T47D (cell line): ENCODE measurements at regions not wholly inside any gene's neighbourhood (a gene's known extent, or its start where the extent isn't known, plus 50 kb on each side); places are given as distances from the start of the nearest gene placed in this dataset.

Experiments
- DNase-seq, 2 experiments: peaks; one replicate each; pipeline versions ENCODE4 v3.0.0 to v3.0.0-alpha.2; 2011 to 2012; ENCODE audit warnings: low read depth in 1 of 2, low spot score in 1 of 2
- JUND ChIP-seq: IDR thresholded peaks from 2 replicates; pipeline ENCODE4 v1.6.1; 2012; ENCODE audit warnings: low read depth
- in situ Hi-C: cut with HindIII; loops from 2 replicates; pipeline ENCODE4 v1.10.0; 2016; ENCODE audit warnings: low sequenced_read_pairs, low pct_unique_long_range_greater_than_20kb

DNA sequence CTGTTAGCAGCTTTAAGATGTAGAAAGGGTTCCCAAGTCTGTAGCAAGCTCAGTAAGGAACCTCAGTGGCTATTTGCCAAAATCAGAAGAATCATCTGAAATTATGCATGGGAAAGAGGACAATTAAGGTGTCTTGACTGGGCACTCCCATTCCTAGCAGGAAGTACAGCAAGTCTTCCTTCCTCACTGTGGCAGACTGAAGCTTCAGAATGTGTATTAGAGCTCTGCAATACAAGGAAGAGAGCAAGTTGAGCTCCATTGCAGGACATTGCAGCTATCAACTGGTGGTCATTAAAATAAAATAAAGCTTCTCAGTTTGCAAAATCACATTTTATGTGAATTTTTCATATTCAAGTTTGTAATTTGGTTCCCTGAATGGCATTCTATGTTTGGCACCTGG lies 200.5 kb upstream of the CHAC2 start:
- no peak for DNase-seq
- in situ Hi-C loops = no loop called here

DNA sequence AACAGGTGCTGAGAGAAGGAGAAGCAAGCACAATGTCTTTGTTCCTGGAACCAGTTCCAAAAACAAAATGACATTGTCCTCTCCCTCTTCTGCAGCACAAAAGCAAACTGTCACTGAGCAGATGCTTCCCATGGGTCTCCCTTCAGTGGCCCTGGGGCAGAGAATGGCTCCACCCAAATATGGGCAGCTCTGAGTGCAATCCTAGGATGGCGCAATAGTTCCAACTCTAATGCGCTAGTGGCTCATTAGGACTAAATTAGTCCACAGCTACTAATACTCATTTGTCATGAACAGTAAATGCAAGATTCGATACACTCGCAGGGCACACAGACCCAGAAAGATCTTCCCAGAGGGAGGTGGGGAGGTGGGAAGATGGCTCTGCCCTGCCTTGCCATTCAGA lies 205.2 kb upstream of the CHAC2 start:
- in situ Hi-C loops = no loop called here
- no peak for DNase-seq
- TF ChIP-seq JUND = no peak

More for the DNA sequence above, 200.5 kb upstream of the CHAC2 start:
- no peak for TF ChIP-seq JUND

DNA sequence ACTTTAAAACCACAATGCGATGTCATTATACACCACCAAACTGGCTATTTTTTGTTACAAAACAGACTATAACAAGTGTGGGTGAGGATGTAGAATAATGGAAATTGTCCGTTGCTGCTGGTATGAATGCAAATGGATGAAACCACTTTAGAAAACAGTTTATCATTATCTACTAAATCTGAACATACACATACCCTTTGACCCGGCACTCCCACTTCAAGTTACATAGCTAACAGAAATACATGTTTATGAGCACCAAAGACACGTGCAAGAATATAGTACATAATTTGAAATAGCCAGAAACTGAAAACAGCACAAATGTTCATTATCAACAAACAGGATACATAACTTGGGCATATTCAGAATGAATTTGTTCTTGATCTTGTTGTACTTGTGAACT lies 206.4 kb upstream of the CHAC2 start:
- peak in 1 of 2 experiments; percentile 37 for DNase-seq
- in situ Hi-C loops = no loop called here
- TF ChIP-seq JUND = no peak

DNA sequence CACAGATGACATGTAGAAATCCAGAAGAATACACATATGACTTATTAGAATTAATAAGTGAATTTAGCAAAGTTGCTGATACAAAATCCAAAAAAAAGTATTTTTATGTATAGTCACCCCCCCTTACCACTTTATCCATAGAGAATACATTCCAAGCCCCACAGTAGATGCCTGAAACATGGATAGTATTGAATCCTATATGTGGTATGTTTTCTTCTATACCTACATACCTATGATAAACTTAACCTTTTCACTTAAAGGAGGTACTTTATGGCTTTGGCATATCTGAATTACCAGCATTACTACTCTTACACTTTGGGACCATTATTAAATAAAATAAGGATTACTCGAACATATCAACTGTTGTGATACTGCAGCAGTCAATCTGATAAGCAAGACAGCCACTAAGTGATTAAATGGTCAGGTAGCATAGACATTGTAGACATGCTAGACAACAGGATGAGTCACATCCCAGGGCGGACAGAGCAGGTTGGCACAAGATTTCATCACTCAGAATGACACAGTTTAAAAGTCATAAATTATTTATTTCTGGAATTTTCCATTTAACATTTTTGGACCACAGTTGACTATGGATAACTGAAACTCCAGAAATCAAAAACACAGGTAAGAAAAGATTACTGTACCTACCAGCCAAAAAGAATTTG lies 208.2 kb upstream of the CHAC2 start:
- no peak for DNase-seq
- TF ChIP-seq JUND = no peak
- in situ Hi-C loops = no loop called here

DNA sequence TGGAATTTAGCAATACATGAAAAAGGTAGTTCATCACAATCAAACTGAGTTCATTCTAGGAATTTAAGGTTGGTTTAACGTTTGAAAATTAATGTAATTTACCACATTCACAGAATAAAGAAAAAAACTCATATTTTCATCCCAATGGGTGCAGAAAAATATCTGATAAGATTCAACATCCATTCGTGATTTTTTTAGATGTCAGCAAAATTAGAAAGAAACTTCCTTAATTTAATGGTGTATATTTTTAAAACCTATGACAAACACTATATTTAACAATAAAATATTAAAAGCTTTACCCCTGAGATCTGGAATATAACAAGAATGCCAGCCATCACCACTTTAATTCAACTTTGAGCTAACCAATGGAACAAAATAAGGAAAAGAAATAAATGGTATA lies 208.7 kb upstream of the CHAC2 start:
- in situ Hi-C loops = no loop called here
- no peak for DNase-seq
- TF ChIP-seq JUND = no peak

DNA sequence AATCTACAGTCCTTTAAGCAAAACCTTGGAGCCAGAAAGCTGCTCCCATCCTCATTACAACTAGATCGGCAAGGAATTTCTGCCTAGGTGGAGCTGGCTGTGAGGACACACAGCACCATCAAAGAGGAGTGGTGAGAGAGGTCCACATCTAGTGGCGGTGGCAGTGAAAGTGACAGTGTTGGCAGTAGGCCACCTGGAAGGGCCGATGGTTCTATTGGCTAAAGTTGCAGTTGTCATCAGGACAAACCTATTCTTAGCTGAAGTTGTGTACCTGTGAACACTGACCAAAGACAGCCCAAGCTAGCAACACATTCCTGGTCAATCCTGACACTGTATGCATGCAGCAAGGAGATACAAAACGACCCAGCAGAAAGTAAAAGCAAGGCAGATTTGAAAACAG lies 218.1 kb upstream of the CHAC2 start:
- DNase-seq = peak in 1 of 2 experiments; percentile 3
- TF ChIP-seq JUND = no peak
- in situ Hi-C loops = no loop called here

DNA sequence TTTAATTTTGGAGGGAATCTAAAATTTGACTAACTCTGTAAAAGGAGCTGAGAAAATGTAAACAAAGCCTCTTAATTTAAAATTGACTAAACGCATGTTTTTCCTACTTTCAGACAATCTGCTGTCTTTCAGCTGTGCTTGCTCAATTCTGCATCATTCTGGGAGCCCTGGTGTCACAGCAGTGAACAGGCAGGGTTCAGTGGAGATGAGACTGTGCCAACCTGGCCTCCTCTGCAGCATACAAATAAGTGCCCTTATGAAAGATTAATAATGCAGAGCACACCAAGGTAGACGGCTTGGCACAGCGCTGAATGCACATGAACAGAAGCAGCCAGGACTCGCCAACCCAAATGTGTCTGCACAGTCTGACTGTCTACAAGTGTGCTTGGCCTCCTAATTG lies 222.0 kb upstream of the CHAC2 start:
- in situ Hi-C loops = no loop called here
- DNase-seq = no peak
- TF ChIP-seq JUND = no peak

DNA sequence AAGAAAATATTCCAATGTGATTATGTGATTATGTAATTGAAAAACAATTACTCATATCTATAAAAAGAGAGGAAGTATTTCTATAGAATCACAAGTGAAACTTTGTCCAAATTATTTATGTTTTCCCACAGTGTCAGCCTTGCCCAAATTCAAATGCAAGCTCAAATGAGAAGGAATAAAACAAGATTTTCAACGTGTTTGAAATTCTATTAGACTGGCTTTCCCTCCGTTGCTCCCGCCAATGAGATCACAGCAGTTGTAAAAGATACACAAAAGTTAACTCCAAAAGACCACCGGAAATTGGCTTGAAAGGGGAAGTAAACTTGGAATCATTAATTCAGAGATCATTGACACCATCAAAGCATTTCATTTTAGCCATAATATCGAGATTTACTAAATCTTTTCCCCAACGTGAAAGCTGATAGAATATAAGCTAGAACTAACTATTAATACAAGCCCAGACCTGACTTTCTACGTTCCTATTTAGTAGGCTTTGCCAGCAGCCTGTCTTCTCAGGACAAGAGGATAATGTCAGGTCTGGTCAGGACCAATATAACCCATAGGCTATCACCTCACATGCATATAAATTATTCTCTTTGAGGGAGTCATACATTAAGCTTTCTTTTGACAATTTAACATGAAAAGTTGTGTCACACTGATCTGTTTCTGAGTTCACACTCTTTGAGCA lies 222.6 kb upstream of the CHAC2 start:
- in situ Hi-C loops = no loop called here
- no peak for TF ChIP-seq JUND
- DNase-seq = no peak

DNA sequence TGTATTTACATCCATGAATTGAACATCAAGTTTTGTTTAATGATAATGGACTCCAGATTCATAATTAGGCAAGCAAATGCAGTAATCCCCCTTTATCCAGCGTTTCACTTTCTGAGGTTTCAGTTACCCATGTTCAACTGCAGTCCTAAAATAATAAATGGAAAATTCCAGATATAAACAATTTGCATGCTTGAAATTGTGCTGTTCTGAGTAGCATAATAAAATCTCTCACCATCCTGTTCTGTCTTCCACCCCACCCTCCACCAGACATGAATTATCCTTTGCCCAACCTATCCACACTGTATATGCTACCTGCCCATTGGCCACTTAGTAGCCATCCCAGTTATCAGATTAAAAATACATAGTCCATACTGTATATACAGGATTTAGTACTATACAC lies 224.5 kb upstream of the CHAC2 start:
- in situ Hi-C loops = no loop called here
- no peak for DNase-seq
- TF ChIP-seq JUND = no peak

DNA sequence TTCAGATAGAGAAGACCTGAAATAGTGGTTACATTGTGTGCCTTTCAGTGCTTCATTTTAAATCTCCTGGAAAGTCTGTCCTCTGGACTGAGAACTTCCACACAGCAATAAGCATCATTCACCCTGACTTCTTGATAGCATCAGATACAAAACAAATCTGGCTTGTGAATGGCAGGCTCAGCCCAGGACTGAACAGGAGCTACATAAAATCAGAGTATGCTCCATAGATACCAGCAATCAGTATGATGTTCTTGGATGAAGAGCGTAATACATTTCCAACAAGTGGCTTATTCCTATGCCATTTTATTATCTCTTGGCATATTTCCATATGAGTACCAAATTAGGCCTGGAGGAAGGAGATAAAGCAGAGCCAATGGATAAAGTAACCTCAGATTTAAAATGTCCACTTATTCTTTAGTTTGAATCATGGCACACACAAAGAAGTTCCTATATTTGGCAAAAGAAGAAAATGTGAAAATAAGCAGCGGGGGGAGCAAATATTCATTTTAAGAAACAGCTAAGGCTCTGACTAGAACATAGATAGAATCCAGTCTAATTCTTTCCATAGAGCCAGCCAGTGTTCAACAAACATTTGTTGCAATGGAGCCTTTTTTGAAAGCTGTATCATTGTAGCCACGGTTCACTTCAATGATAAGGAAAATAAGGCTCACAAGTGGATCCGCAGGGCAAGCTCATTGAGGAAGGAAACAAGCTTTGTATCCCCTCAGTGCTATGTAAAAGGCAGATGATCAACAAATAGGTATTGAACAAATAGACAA lies 230.8 kb upstream of the CHAC2 start:
- no peak for TF ChIP-seq JUND
- in situ Hi-C loops = no loop called here
- no peak for DNase-seq

DNA sequence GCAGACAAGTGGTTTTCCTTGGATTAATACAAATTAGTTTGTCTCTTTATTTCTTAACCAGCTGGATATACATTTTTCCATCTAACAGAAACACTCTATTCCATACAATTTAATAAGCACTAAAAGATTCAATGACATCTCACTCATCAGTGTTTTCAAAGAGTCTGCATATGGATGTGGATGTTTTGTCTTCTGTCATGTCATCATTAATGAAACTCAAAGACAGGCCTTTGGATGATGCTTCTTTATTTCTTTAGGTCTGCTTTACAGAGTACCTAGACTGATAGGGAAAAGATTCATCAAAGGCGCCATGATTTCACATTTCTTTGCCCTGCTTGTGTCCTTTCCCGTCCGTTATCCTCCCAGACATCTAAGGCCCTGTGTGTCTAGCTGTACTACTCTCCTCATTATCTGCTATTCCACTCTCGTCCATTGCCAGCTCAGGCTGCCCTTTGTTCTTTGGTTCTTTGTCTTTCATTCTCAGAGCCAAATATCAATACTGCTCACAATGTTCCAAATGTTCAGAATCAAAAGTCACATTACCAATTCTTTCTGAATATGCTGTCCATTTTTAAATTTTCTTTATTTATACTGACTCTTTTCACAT lies 232.3 kb upstream of the CHAC2 start:
- DNase-seq = no peak
- TF ChIP-seq JUND = no peak
- in situ Hi-C loops = no loop called here

DNA sequence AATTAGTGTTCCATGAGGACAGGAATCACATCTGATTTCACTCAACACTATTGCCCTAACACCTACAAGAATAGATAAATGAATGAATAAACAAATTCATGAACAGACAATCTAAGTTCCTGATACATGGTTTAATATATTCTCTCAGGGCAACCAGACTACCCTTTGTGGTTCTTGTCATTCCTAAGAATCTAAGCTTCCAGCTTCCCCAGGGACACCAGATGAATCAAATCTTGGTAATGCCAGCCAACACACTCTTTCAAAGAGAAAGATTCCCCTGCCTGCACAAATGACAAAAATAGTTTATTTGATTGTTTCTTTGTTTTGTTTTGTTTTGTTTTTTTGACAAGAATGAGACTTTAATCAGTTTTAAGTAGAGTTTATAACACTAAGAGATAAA lies 237.5 kb upstream of the CHAC2 start:
- TF ChIP-seq JUND = no peak
- DNase-seq = no peak
- in situ Hi-C loops = no loop called here

DNA sequence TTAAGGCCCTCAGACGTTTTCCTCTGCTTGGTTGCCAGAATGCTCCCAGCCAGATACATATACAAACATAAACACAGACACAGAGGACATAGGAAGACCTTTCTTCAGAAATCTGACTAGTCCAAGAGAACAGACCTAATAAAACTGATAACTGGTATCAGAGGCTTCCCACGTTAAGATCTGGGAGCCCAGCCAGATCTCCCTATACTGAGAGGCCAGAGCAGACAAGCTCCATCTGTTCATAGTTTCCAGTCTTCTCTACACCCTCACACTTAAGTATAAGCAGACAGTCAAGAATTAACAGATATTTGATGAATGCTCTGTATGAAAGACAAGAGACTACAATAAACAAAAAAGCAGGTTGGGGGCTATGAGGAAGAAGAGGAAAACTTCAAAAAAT lies 240.5 kb upstream of the CHAC2 start:
- no peak for DNase-seq
- no peak for TF ChIP-seq JUND
- in situ Hi-C loops = no loop called here
